Nephron progenitor cell (in vitro differentiated cells): ENCODE measurements at regions not wholly inside any gene's neighbourhood (a gene's known extent, or its start where the extent isn't known, plus 50 kb on each side); places are given as distances from the start of the nearest gene placed in this dataset.
"Not testable (repeated sequence)": the region's sequence is repeated elsewhere in the genome, so short reads cannot be mapped to it uniquely, and the experiment has no call there.

ENCODE experiments used
- DNase-seq: peaks from one replicate; pipeline ENCODE4 v3.0.0; 2021
- H3K27ac Mint-ChIP-seq: 2 replicates; pipeline ENCODE4 v1.8.0; 2021; ENCODE audit warnings: mild to moderate bottlenecking, moderate library complexity, mixed read lengths
- H3K27me3 Mint-ChIP-seq: 2 replicates; pipeline ENCODE4 v1.8.0; 2021; ENCODE audit warnings: mild to moderate bottlenecking, low read depth, mixed read lengths; ENCODE audit not compliant: poor library complexity
- H3K36me3 Mint-ChIP-seq: 2 replicates; pipeline ENCODE4 v1.8.0; 2021; ENCODE audit warnings: low read depth, mixed read lengths
- H3K4me1 Mint-ChIP-seq: 2 replicates; pipeline ENCODE4 v1.8.0; 2021; ENCODE audit warnings: mixed read lengths
- H3K4me3 Mint-ChIP-seq: 2 replicates; pipeline ENCODE4 v1.8.0; 2021; ENCODE audit warnings: mild to moderate bottlenecking, moderate library complexity, mixed read lengths
- H3K9me3 Mint-ChIP-seq: 2 replicates; pipeline ENCODE4 v1.8.0; 2021; ENCODE audit warnings: mild to moderate bottlenecking, moderate library complexity, mixed read lengths
- TF ChIP-seq, protein P1 (sequence below): fragments of 200-600 bp; sonication (generic); IDR thresholded peaks from 2 replicates; pipeline ENCODE4 v1.5.0; 2021; ENCODE audit warnings: antibody characterized with exemption

DNA sequence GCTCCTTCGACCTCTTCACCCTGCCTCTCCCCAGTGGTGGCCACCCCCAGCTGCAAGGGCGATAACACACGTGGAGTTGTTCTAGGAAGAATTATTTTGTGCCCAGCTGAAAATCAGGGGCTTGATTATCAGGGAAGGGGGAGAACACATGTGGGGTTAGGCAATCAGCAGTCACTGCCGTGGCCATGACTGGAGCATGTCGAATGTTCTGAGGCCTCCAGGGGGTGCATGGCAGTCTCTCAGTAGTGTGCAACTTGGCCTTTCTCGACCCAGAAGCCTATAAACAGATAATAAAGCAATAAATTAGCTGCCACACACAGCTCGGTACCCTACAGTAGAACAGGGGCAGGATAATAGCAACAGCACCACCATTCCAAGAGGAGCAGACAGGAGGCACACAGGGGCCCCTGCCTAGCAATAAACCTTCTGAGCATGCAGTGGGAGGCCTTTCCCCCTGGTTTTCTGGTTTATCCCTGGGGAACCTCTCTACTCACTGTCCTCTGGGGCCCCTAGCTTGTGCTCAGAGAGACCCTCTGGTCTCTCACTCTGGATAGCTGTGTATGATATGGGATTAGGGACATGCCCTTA, 308.2 kb upstream of the PLGLB2 start:
- not testable (repeated sequence) for H3K27ac Mint-ChIP-seq, H3K9me3 Mint-ChIP-seq, H3K36me3 Mint-ChIP-seq
- Mint-ChIP-seq H3K27me3 (peaks cover 22% of the 10 kb centered on the region), H3K4me1 (peaks cover 18% of the 10 kb centered on the region), H3K4me3 (peak overlapping the region; percentile 57)
- TF ChIP-seq, protein P1, sequence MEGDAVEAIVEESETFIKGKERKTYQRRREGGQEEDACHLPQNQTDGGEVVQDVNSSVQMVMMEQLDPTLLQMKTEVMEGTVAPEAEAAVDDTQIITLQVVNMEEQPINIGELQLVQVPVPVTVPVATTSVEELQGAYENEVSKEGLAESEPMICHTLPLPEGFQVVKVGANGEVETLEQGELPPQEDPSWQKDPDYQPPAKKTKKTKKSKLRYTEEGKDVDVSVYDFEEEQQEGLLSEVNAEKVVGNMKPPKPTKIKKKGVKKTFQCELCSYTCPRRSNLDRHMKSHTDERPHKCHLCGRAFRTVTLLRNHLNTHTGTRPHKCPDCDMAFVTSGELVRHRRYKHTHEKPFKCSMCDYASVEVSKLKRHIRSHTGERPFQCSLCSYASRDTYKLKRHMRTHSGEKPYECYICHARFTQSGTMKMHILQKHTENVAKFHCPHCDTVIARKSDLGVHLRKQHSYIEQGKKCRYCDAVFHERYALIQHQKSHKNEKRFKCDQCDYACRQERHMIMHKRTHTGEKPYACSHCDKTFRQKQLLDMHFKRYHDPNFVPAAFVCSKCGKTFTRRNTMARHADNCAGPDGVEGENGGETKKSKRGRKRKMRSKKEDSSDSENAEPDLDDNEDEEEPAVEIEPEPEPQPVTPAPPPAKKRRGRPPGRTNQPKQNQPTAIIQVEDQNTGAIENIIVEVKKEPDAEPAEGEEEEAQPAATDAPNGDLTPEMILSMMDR, result peak; percentile 16
- DNase-seq, result peak; percentile 52

DNA sequence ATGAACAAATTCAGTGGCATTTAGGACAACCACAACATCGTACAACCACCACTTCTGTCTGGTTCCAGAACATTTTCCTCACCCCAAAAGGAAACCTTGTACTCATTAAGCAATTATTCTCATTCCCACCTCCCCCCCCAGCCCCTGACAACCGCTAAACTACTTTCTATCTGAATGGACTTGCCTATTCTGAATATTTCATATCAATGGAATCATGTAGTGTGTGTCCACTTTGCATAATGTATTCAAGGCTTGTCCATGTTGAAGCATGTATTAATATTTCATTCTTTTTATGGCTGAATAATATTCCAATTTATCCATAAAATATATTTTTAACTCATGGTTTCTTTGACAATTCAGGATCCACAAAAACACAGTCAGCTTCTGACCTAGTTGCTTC, 307.2 kb upstream of the PLGLB2 start:
- DNase-seq, H3K9me3 Mint-ChIP-seq, H3K27ac Mint-ChIP-seq, H3K4me3 Mint-ChIP-seq, H3K36me3 Mint-ChIP-seq: not testable (repeated sequence)
- H3K27me3 Mint-ChIP-seq, result peaks cover 29% of the 10 kb centered on the region
- peaks cover 18% of the 10 kb centered on the region for H3K4me1 Mint-ChIP-seq

GRCh38 chr2:87441375-87441774, 306.5 kb upstream of the PLGLB2 start:
- not testable (repeated sequence) for H3K36me3 Mint-ChIP-seq, H3K4me3 Mint-ChIP-seq, DNase-seq, H3K27ac Mint-ChIP-seq, H3K9me3 Mint-ChIP-seq
- H3K4me1 Mint-ChIP-seq, result peaks cover 18% of the 10 kb centered on the region
- H3K27me3 Mint-ChIP-seq, result peaks cover 26% of the 10 kb centered on the region

DNA sequence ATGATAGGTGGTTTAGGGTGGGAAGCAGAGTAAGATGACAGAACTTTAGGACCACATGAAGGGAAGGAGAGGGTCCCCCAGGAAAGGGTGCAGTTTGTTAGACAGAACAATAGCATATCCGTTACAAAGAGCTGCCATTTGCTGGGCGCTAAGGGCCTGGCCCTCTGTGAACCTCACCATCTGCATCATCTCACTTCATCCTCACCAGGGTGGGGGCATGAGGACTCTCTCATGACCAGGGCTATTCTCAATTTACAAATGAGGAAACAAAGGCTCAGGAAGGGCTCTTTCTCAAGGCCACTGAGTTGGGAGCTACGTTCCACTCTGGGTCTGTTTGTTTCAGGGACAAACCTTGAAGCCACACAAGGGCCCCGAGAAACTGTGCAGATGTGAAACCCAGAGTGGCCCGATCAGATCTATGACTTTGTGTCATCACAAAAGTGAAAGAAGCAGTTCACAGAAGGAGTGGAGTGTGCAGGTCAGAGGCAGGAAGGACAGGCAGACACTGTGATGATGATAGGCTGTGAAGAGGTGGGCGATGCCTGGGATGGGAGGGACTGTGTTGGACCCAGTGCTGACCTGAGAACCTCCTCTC, 304.8 kb upstream of the PLGLB2 start:
- DNase-seq, H3K9me3 Mint-ChIP-seq, H3K27ac Mint-ChIP-seq, H3K4me3 Mint-ChIP-seq, H3K36me3 Mint-ChIP-seq: not testable (repeated sequence)
- Mint-ChIP-seq H3K4me1 (peaks cover 18% of the 10 kb centered on the region), H3K27me3 (peaks cover 23% of the 10 kb centered on the region)

- DNase-seq, result not testable (repeated sequence)
Observed at GRCh38 chr2:87444951-87445350, 302.9 kb upstream of the PLGLB2 start.

GRCh38 chr2:87445613-87446312, 302.1 kb upstream of the PLGLB2 start:
- H3K9me3 Mint-ChIP-seq, DNase-seq, H3K27ac Mint-ChIP-seq, H3K36me3 Mint-ChIP-seq, H3K4me1 Mint-ChIP-seq, H3K4me3 Mint-ChIP-seq: not testable (repeated sequence)
- H3K27me3 Mint-ChIP-seq, result peaks cover 21% of the 10 kb centered on the region

More at GRCh38 chr2:87444951-87445350, 302.9 kb upstream of the PLGLB2 start:
- peaks cover 23% of the 10 kb centered on the region for H3K27me3 Mint-ChIP-seq
- not testable (repeated sequence) for H3K36me3 Mint-ChIP-seq, H3K4me3 Mint-ChIP-seq, H3K9me3 Mint-ChIP-seq, H3K27ac Mint-ChIP-seq
- H3K4me1 Mint-ChIP-seq, result peaks cover 11% of the 10 kb centered on the region

DNA sequence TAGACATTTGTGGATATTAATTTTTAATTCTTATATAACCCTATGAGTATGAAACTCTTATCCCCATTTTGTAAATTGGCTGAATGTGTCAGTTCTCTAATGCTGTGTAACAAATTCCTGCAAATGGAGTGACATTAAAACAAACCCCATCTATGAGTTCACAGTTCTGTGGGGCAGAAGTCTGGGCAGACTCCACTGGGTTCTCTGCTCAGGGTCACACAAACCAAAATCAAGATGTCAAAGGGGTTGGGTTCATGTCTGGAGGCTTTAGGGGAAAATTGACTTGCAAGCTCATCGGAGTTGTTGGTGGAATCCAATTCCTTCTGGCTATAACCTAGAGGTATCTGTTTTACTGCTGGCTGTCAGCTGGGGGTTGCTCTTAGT, 301.6 kb upstream of the PLGLB2 start:
- not testable (repeated sequence) for H3K4me3 Mint-ChIP-seq

GRCh38 chr2:87449462-87449980, 298.4 kb upstream of the PLGLB2 start:
- H3K4me1 Mint-ChIP-seq, DNase-seq, H3K4me3 Mint-ChIP-seq, H3K27ac Mint-ChIP-seq, H3K36me3 Mint-ChIP-seq, H3K9me3 Mint-ChIP-seq: not testable (repeated sequence)
- peaks cover 12% of the 10 kb centered on the region for H3K27me3 Mint-ChIP-seq

More for the DNA sequence above, 301.6 kb upstream of the PLGLB2 start:
- peaks cover 22% of the 10 kb centered on the region for H3K27me3 Mint-ChIP-seq
- not testable (repeated sequence) for H3K4me1 Mint-ChIP-seq, H3K27ac Mint-ChIP-seq, H3K36me3 Mint-ChIP-seq, H3K9me3 Mint-ChIP-seq, DNase-seq

- not testable (repeated sequence) for H3K27me3 Mint-ChIP-seq, H3K27ac Mint-ChIP-seq, H3K9me3 Mint-ChIP-seq, H3K36me3 Mint-ChIP-seq, DNase-seq, H3K4me1 Mint-ChIP-seq, H3K4me3 Mint-ChIP-seq
Observed at GRCh38 chr2:87452193-87452592, 295.7 kb upstream of the PLGLB2 start.

- not testable (repeated sequence) for DNase-seq, H3K9me3 Mint-ChIP-seq, H3K27ac Mint-ChIP-seq, H3K36me3 Mint-ChIP-seq, H3K27me3 Mint-ChIP-seq, H3K4me1 Mint-ChIP-seq, H3K4me3 Mint-ChIP-seq
Observed at GRCh38 chr2:87452861-87453260, 295.0 kb upstream of the PLGLB2 start.

DNA sequence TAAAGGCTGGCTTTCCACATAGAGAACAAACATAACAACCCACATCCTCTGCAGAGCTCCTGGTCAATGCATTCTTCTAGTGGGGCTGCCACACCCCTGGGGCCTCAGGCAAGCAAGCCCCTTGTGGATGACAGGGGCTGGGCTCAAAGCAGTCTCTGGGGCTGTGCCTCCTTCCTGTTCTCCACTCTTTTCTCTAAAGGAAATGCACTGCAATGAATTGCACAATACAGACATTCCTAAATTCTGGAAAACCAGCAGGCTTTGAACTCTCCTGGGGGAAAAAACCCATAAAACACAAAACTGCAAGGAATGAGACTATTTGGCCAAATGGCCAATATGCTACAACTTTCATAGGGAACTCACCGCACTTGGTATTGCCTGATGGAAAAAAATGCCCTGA, 293.9 kb upstream of the PLGLB2 start:
- not testable (repeated sequence) for H3K9me3 Mint-ChIP-seq, H3K4me1 Mint-ChIP-seq, H3K36me3 Mint-ChIP-seq, DNase-seq, H3K27ac Mint-ChIP-seq, H3K27me3 Mint-ChIP-seq, H3K4me3 Mint-ChIP-seq

DNA sequence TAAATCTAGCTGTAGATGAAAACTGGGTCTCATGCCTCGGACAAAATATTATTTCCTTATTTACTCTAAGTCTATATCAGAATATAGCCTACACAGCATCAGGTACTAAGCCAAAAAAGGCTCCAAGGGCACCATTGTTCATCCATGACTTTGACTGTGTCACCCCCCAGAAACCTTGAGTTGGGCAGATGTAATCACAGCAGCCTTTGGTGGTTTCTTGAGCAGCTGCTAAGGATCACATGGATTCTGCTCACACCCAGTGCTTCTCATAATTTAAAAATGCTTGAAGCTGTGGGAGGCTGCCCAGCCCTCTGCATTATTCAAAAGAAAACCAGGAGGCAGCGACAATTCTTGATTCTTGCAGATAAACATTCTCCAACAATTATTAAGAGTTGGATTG, 293.5 kb upstream of the PLGLB2 start:
- DNase-seq, H3K27me3 Mint-ChIP-seq, H3K4me3 Mint-ChIP-seq, H3K36me3 Mint-ChIP-seq, H3K4me1 Mint-ChIP-seq, H3K9me3 Mint-ChIP-seq, H3K27ac Mint-ChIP-seq: not testable (repeated sequence)

DNA sequence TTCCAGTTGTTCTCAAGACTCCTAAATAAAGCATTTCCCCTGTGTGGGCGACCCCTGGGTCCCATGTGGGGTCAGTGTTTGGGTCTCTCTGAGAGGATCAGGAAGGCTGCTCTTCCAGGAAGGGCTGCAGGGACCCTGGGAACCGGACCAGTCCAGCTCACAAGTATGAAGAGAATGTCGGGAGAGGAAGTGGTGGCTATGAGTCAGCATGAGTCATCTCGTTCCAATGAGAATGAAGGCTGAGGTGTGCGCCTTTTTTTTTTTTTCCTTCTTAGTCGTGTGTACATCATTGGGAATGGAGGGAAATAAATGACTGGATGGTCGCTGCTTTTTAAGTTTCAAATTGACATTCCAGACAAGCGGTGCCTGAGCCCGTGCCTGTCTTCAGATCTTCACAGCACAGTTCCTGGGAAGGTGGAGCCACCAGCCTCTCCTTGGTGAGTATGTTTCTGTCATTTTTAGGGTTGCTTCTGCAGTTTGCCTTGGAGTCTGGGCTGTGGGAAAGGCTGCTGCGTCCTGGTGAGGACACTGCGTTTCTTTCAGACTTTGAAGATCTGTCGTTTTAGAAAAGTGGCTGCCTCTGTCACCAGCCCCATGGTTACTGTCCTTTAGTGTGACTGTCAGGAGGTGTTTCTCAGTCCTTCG, 292.6 kb upstream of the PLGLB2 start:
- H3K4me3 Mint-ChIP-seq, H3K27ac Mint-ChIP-seq, H3K27me3 Mint-ChIP-seq, DNase-seq, H3K9me3 Mint-ChIP-seq, H3K4me1 Mint-ChIP-seq, H3K36me3 Mint-ChIP-seq: not testable (repeated sequence)
